ENCODE measurements at regions not wholly inside any gene's neighbourhood (a gene's known extent, or its start where the extent isn't known, plus 50 kb on each side); places are given as distances from the start of the nearest gene placed in this dataset.

DNA sequence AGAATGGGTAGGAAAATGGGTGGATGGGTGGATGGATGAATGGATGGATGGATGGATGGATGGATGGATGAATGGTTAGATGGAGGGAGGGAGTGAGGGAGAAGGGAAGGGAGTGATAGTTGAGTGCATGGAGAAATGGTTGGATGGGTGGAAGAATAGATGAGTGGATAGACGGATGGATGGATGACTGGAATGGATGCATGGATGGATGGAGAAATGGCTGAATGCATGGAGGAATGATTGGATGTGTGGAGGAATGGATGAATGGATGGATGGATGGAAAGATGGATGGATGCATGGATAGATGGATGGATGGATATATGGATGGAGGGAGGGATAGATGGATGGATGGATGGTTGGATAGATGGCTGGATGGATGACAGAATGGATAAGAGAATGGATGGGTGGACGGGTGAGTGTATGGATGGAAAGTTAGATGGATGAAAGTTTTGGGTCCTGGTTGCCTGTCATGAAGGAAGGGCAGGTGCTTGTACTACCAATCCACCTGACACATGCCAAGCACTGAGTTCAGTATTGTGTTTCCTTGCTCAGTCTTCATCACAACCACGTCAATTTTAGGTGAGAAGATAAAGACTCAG is 286.5 kb upstream of the RTL1 start:
- no peak overlapping the region for H3K4me3 ChIP-seq (ENCODE audit: low read depth, low read length)
- TF ChIP-seq, protein P1, sequence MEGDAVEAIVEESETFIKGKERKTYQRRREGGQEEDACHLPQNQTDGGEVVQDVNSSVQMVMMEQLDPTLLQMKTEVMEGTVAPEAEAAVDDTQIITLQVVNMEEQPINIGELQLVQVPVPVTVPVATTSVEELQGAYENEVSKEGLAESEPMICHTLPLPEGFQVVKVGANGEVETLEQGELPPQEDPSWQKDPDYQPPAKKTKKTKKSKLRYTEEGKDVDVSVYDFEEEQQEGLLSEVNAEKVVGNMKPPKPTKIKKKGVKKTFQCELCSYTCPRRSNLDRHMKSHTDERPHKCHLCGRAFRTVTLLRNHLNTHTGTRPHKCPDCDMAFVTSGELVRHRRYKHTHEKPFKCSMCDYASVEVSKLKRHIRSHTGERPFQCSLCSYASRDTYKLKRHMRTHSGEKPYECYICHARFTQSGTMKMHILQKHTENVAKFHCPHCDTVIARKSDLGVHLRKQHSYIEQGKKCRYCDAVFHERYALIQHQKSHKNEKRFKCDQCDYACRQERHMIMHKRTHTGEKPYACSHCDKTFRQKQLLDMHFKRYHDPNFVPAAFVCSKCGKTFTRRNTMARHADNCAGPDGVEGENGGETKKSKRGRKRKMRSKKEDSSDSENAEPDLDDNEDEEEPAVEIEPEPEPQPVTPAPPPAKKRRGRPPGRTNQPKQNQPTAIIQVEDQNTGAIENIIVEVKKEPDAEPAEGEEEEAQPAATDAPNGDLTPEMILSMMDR (conservative IDR thresholded peaks at IDR 0.05; ENCODE audit: low read depth, low read length) = no peak
- DNase-seq (ENCODE audit: low read depth) = no peak

DNA sequence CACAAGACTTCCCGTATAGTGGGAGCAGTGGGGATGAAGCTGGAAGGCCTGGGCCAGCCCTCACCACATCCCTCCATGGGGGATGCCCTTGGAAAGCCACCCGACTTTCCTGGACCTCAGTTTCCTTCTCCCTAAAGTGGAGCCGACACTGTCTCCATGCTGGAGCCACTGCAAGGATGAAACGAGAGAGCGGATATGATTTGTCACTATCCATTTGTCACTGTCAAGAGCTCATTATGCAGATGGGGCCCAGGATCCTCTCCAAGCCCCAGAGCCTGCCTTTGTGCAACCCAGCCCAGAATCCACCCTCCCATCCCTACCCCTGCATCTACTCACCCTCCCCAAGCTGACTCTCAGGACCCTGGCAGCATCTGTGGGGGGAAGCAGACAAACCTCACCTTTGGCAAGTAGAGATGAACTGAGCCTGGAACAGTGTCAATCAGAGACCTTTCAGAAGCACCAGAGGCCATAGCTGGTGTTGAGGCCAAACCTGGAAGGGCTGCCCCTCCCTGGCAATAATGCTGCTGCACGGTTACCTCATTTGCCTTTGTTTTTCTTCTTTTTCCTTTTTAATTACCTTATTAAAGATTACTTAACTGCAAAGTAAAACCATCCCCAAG is 287.7 kb upstream of the RTL1 start:
- TF ChIP-seq, protein P1 (conservative IDR thresholded peaks at IDR 0.05; ENCODE audit: low read depth, low read length) = no peak
- DNase-seq (ENCODE audit: low read depth) = no peak

DNA sequence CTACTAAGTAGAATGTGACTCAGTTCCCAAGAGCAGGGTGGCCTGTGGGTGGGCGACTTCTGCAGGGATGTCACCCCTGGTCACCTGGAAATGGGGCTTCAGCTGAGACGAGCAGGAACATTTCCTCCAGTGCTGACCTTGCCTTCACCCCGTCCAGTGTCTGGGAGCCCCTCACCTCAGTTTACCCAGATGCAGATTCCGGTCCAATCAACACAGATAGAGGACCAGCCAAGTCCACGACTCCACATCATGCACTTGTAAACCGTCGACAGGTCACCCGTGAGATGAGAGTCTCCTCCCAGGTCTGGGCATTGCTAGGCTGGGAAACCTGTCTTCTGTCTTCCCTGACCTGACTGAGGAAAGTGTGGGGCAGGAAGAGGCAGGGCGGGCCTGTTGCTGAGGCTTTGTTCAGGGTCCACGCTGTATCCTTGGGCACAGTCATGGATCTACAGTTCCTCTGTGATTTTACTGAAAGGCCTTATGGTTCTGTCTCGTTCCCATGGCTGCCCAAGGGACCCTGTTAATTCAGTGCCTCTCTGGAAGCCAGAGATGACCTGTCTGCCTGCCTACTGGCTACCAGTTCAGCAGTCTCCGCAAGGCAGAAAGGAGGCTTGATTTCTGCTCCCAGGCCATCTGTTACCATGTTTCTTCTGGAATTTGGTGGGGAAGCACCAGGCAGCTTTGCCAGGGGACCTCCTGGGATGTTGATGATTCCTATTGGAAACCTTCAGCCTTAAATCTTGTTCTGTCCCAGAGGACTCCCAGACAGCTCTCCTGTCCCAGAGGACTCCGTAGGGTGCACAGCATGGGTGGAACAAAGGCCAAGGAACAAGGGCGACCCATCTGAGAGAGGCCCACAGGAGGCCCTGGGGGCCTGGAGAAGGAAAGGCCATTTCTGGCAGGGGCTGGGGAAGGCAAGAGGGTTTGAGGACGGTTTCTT is 288.5 kb upstream of the RTL1 start:
- DNase-seq (ENCODE audit: low read depth) = no peak
- no peak overlapping the region for H3K4me3 ChIP-seq (ENCODE audit: low read depth, low read length)
- TF ChIP-seq, protein P1 (conservative IDR thresholded peaks at IDR 0.05; ENCODE audit: low read depth, low read length) = no peak

More for the DNA sequence above, 287.7 kb upstream of the RTL1 start:
- H3K4me3 ChIP-seq (ENCODE audit: low read depth, low read length) = no peak overlapping the region

DNA sequence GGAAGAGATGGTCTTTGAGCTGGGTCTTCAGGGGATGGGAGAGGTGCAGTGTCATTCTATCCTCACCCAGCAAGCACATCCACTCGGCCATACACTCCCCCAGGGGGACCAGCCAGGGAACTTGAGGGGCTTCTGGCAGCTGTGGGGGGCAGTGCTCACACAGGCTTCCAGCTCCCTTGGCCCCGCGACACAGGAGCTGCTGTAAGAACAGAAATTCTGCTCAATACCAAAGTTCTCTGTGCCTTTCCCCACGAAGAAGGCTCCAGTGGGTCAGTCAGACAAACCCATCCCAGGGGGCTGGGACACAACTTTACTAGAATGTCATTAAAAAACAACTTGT is 289.1 kb upstream of the RTL1 start:
- no peak for DNase-seq (ENCODE audit: low read depth)
- TF ChIP-seq, protein P1 (conservative IDR thresholded peaks at IDR 0.05; ENCODE audit: low read depth, low read length) = no peak
- no peak overlapping the region for H3K4me3 ChIP-seq (ENCODE audit: low read depth, low read length)

DNA sequence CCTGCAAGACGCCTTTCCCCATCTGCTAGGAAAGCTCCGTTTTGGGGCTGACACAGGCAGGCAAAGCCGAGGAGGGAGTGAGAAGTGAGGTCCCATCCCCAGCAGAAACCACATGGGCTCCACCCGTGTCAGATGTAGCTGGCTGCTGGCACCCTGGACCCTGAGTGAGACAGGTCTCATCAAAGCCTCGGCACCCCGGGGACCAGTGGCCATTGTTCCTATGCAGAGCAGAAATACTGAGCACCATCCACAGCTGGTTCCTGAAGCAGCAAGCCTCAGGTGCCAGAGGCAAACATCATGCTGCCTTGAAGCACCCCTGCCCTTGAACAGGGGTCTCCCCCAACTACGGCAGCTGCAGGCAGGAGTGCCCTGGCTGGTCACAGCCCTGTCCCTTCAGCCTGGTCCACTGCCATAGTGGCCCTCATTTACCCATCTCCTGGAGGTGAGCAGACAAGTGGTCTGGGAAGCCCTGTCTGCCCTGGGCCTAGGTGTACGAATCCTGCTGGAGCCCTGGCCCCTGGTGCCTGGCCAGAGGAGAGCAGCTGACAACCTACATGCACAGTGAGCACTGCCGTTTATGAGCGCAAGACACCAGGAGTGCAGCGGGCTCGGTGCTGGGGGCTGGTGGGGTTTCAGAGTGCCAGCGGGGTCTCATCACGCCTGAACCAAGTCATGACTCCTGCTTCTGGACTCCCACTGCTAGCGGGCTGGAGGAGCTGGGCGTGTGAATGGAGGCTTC is 289.8 kb upstream of the RTL1 start:
- no peak for DNase-seq (ENCODE audit: low read depth)
- no peak overlapping the region for H3K4me3 ChIP-seq (ENCODE audit: low read depth, low read length)
- TF ChIP-seq, protein P1 (conservative IDR thresholded peaks at IDR 0.05; ENCODE audit: low read depth, low read length) = no peak

DNA sequence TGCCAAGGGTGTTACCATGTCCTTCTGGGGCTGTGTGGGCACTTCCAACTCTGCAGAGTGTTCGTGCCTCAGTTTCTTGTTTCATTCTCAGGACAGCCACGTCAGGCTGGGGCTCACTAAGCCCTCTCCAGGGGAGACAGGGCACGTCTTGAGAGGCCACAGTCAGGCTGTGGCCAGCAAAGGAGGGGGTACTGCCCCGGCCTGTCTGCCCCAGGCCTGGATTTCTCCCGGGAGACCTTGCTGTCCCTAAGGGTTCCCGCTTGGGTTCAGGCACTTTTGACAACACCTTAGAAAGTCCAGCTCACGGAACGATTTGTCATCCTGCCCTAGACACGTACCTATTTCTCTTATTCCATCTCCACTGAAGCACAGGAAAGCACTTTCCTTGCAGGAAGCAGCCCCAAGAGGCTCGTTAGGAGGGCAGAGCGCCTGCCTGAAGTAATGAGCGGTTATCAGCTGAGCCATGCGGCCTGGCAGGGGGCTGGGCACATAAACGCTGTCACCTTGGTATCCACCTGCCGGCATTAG is 290.4 kb upstream of the RTL1 start:
- H3K4me3 ChIP-seq (ENCODE audit: low read depth, low read length) = no peak overlapping the region
- TF ChIP-seq, protein P1 (conservative IDR thresholded peaks at IDR 0.05; ENCODE audit: low read depth, low read length) = no peak
- DNase-seq (ENCODE audit: low read depth) = no peak

Data from choroid plexus epithelial cell (primary cell).